H1 (cell line): ENCODE measurements at regions not wholly inside any gene's neighbourhood (a gene's known extent, or its start where the extent isn't known, plus 50 kb on each side); places are given as distances from the start of the nearest gene placed in this dataset.

Source experiments
- CTCF ChIA-PET: fragments of 300-600 bp; sonication (Branson Sonifier 250); formaldehyde crosslinking; loops from one replicate; lab custom pipeline; 2021; ENCODE audit not compliant: partially characterized antibody; lab: Charles Lee
- POLR2A ChIA-PET: fragments of 300-600 bp; sonication (Branson Sonifier 250); formaldehyde crosslinking; loops from one replicate; lab custom pipeline; 2021; ENCODE audit warnings: inconsistent platforms; ENCODE audit not compliant: partially characterized antibody; lab: Charles Lee
- DNase-seq, 2 experiments: peaks; one replicate each; pipeline versions ENCODE4 v3.0.0 to v3.0.0-alpha.2; 2010 to 2022; ENCODE audit warnings: low spot score in 2 of 2, low read depth in 1 of 2, mixed read lengths in 1 of 2
- FAIRE-seq: peaks from 2 replicates; lab custom pipeline; 2011; peaks lifted over from hg19 to GRCh38; lab: Jason Lieb, UNC
- H2AFZ ChIP-seq: 2 replicates; pipeline ENCODE4 v1.8.1; 2012; ENCODE audit warnings: low read length, inconsistent platforms
- H2AK5ac ChIP-seq: 2 replicates; pipeline ENCODE4 v1.6.1; 2013; ENCODE audit warnings: low read depth, low read length
- H2BK120ac ChIP-seq: replicated peaks from 2 replicates; pipeline ENCODE3; 2013; ENCODE audit warnings: low read depth, low read length, inconsistent platforms
- H2BK12ac ChIP-seq: 2 replicates; pipeline ENCODE4 v1.6.1; 2013; ENCODE audit warnings: low read depth, low read length
- H2BK15ac ChIP-seq: 2 replicates; pipeline ENCODE4 v1.6.1; 2013; ENCODE audit warnings: low read length
- H2BK20ac ChIP-seq: 2 replicates; pipeline ENCODE4 v1.6.1; 2013; ENCODE audit warnings: low read length
- H2BK5ac ChIP-seq: 2 replicates; pipeline ENCODE4 v1.6.1; 2013; ENCODE audit warnings: low read depth, low read length
- H3K14ac ChIP-seq: 2 replicates; pipeline ENCODE4 v1.6.1; 2013; ENCODE audit warnings: inconsistent platforms; ENCODE audit not compliant: insufficient read length
- H3K18ac ChIP-seq: 2 replicates; pipeline ENCODE4 v1.6.1; 2013; ENCODE audit warnings: low read length; ENCODE audit errors: extremely low read depth
- H3K23ac ChIP-seq: 2 replicates; pipeline ENCODE4 v1.6.1; 2013; ENCODE audit warnings: inconsistent platforms; ENCODE audit not compliant: insufficient read length
- H3K23me2 ChIP-seq: 2 replicates; pipeline ENCODE4 v1.6.1; 2013; ENCODE audit warnings: low read depth, low read length
- H3K27ac ChIP-seq: 2 replicates; pipeline ENCODE4 v1.6.1; 2011; ENCODE audit warnings: low read depth, low read length, inconsistent platforms
- H3K27me3 ChIP-seq, 4 experiments: replicated peaks in 1 of 4; 1 replicate in 1 of 4; 2 replicates in 3 of 4; pipeline versions ENCODE4 v1.6.1 to v1.8.1; 2011 to 2013; ENCODE audit warnings: low read length in 3 of 4, mild to moderate bottlenecking in 3 of 4, inconsistent platforms in 2 of 4, mixed read lengths in 2 of 4, moderate library complexity in 1 of 4; ENCODE audit not compliant: control insufficient read depth in 3 of 4, insufficient read depth in 3 of 4; ENCODE audit errors: extremely low read depth in 1 of 4
- H3K36me3 ChIP-seq, 4 experiments: 2 replicates each; pipeline versions ENCODE4 v1.6.1 to v1.8.1; 2011 to 2013; ENCODE audit warnings: mild to moderate bottlenecking in 4 of 4, low read length in 3 of 4, moderate library complexity in 2 of 4, control low read depth in 1 of 4, inconsistent platforms in 1 of 4; ENCODE audit not compliant: insufficient read depth in 4 of 4, control insufficient read depth in 2 of 4
- H3K4ac ChIP-seq: replicated peaks from 2 replicates; pipeline ENCODE3; 2013; ENCODE audit warnings: low read length, low read depth, mixed read lengths, inconsistent platforms; ENCODE audit not compliant: insufficient read length
- H3K4me1 ChIP-seq, 4 experiments: replicated peaks in 1 of 4; 1 replicate in 1 of 4; 2 replicates in 3 of 4; pipeline versions ENCODE4 v1.6.1 to v1.8.1; 2011 to 2013; ENCODE audit warnings: low read length in 3 of 4, inconsistent platforms in 2 of 4, mixed read lengths in 1 of 4; ENCODE audit not compliant: insufficient read depth in 4 of 4, control insufficient read depth in 3 of 4
- H3K4me2 ChIP-seq, 2 experiments: 2 replicates each; pipeline versions ENCODE4 v1.6.1 to v1.8.1; 2011 to 2013; ENCODE audit warnings: low read depth in 2 of 2, low read length in 2 of 2, control low read depth in 1 of 2, inconsistent platforms in 1 of 2, mild to moderate bottlenecking in 1 of 2; ENCODE audit not compliant: insufficient read depth in 1 of 2
- H3K4me3 ChIP-seq, 4 experiments: fragments of 200-600, 300-600 bp in 1 of 4; sonication (generic), shearing (Covaris generic), sonication (Bioruptor Twin) in 1 of 4; 2 replicates each; pipeline versions ENCODE4 v1.5.1 to v1.8.1; 2011 to 2016; ENCODE audit warnings: low read length in 4 of 4, low read depth in 3 of 4, control low read depth in 2 of 4, inconsistent platforms in 2 of 4, mild to moderate bottlenecking in 2 of 4, mixed read lengths in 1 of 4, moderate library complexity in 1 of 4; ENCODE audit not compliant: insufficient read depth in 2 of 4; ENCODE audit errors: extremely low read depth in 1 of 4
- H3K56ac ChIP-seq: replicated peaks from 2 replicates; pipeline ENCODE3; 2013; ENCODE audit warnings: low read depth, mild to moderate bottlenecking, mixed read lengths, low read length, inconsistent platforms; ENCODE audit not compliant: insufficient read length
- H3K79me1 ChIP-seq: 2 replicates; pipeline ENCODE4 v1.6.1; 2013; ENCODE audit warnings: low read depth, low read length, control low read depth
- H3K79me2 ChIP-seq, 2 experiments: 2 replicates each; pipeline versions ENCODE4 v1.6.1 to v1.8.1; 2012 to 2013; ENCODE audit warnings: low read length in 2 of 2, mild to moderate bottlenecking in 2 of 2, inconsistent platforms in 1 of 2; ENCODE audit not compliant: insufficient read depth in 2 of 2, control insufficient read depth in 1 of 2
- H3K9ac ChIP-seq, 4 experiments: replicated peaks in 1 of 4; 1 replicate in 1 of 4; 2 replicates in 3 of 4; pipeline versions ENCODE4 v1.6.1 to v1.8.1; 2011 to 2013; ENCODE audit warnings: low read depth in 3 of 4, low read length in 3 of 4, control low read depth in 2 of 4, mild to moderate bottlenecking in 2 of 4, moderate library complexity in 2 of 4, inconsistent platforms in 1 of 4; ENCODE audit errors: extremely low read depth in 1 of 4
- H3K9me3 ChIP-seq, 2 experiments: 2 replicates each; pipeline versions ENCODE4 v1.6.1 to v1.8.1; 2012 to 2013; ENCODE audit warnings: mild to moderate bottlenecking in 2 of 2, moderate library complexity in 2 of 2, control low read depth in 1 of 2, inconsistent platforms in 1 of 2, low read depth in 1 of 2, low read length in 1 of 2, mixed read lengths in 1 of 2; ENCODE audit not compliant: insufficient read depth in 2 of 2
- H4K20me1 ChIP-seq, 2 experiments: replicated peaks in 1 of 2; 2 replicates each; pipeline versions ENCODE3 to v1.8.1; 2011 to 2013; ENCODE audit warnings: inconsistent platforms in 2 of 2, low read length in 2 of 2, mild to moderate bottlenecking in 1 of 2; ENCODE audit not compliant: insufficient read depth in 2 of 2, control insufficient read depth in 1 of 2
- H4K5ac ChIP-seq: 2 replicates; pipeline ENCODE4 v1.6.1; 2013; ENCODE audit warnings: low read length, low read depth, mixed read lengths, inconsistent platforms; ENCODE audit not compliant: insufficient read length
- H4K8ac ChIP-seq: 2 replicates; pipeline ENCODE4 v1.8.0; 2013; ENCODE audit warnings: mild to moderate bottlenecking, moderate library complexity, low read length, inconsistent platforms; ENCODE audit not compliant: insufficient read depth; ENCODE audit errors: extremely low read depth
- H4K91ac ChIP-seq: replicated peaks from 2 replicates; pipeline ENCODE3; 2013; ENCODE audit warnings: low read length, mixed read lengths, inconsistent platforms; ENCODE audit not compliant: insufficient read length
- CBX8 ChIP-seq: fragments of 300-800, 300-1000 bp; sonication (generic); IDR thresholded peaks from 2 replicates; pipeline ENCODE4 v1.7.1; 2016; ENCODE audit warnings: low read depth, low read length, borderline replicate concordance
- CEBPB ChIP-seq: IDR thresholded peaks from 2 replicates; pipeline ENCODE4 v1.6.1; 2012; ENCODE audit warnings: low read depth, low read length
- GTF2F1 ChIP-seq: IDR thresholded peaks from 2 replicates; pipeline ENCODE4 v1.6.1; 2012; ENCODE audit warnings: low read depth, low read length, improper control_type of control experiment, borderline replicate concordance
- KDM1A ChIP-seq: fragments of 200-600, 300-600 bp; sonication (generic); IDR thresholded peaks from 2 replicates; pipeline ENCODE4 v1.7.1; 2016; ENCODE audit warnings: mild to moderate bottlenecking, low read length, borderline replicate concordance
- MAFK ChIP-seq: IDR thresholded peaks from 2 replicates; pipeline ENCODE4 v1.6.1; 2012; ENCODE audit warnings: low read depth, mild to moderate bottlenecking, improper control_type of control experiment, low read length
- SIN3A ChIP-seq, 2 experiments: IDR thresholded peaks in 1 of 2; conservative IDR thresholded peaks in 1 of 2; 2 replicates each; pipeline ENCODE4 v1.6.1; 2011 to 2012; ENCODE audit warnings: low read length in 2 of 2, improper control_type of control experiment in 1 of 2, low read depth in 1 of 2, mild to moderate bottlenecking in 1 of 2
- TEAD4 ChIP-seq: IDR thresholded peaks from 2 replicates; pipeline ENCODE4 v1.6.1; 2012; ENCODE audit warnings: low read depth, low read length, inconsistent platforms, mixed read lengths
- WGBS, 2 experiments: shearing (Covaris generic) in 1 of 2; methylation state at CpG; one replicate each; pipeline versions ENCODE4 v1.1.6 to v1.1.7; 2013 to 2015; ENCODE audit warnings: low lambda C conversion rate in 2 of 2, mixed read lengths in 2 of 2, inconsistent platforms in 1 of 2, low coverage in 1 of 2, missing lambda C conversion rate in 1 of 2; ENCODE audit not compliant: insufficient replicate concordance in 2 of 2, insufficient coverage in 1 of 2, insufficient read length in 1 of 2; ENCODE audit errors: extremely low coverage in 1 of 2, missing lambda C conversion rate in 1 of 2; 5-methylcytosine and 5-hydroxymethylcytosine counted together

DNA sequence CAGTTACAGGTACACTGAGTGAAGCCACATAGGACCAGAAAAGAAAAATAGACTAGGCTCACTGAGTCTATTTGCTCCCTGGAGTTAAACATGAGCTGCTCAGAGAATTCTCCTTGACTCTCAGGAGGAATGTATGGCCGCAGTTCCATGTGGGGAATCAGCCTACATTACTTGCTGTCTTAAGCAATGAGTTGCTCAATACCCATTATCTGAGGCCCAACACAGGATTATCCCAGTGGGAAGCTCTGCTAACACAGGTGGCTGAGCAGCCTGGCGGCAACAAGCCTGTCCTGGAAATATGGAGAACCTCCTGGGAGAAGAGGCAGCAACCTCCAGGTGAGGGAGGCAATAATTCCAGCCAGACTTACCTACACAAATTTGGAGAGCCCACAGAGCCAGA, 177.5 kb upstream of the NREP start:
- Histone ChIP-seq H2BK5ac (no peak overlapping the region), H3K14ac (no peak overlapping the region), H3K79me1 (no peaks in the 10 kb centered on the region), H3K23ac (no peak overlapping the region)
- TF ChIP-seq TEAD4 (no peak), KDM1A (no peak), SIN3A (conservative IDR thresholded peaks at IDR 0.05 in 1 of 2, IDR thresholded peaks at IDR 0.05 in 1 of 2; ENCODE audit: low read depth in 1 of 2, low read length in 2 of 2) (no peak), GTF2F1 (no peak), CBX8 (no peak), MAFK (no peak), CEBPB (peak; percentile 86)
- TF ChIP-seq, all 59 proteins: peak for 1
- H2BK20ac ChIP-seq: no peak overlapping the region
- H3K9ac ChIP-seq: no peak overlapping the region
- no peaks in the 10 kb centered on the region for H3K36me3 ChIP-seq
- no peak overlapping the region for H2BK12ac ChIP-seq
- H3K4me3 ChIP-seq: no peak overlapping the region
- no peak overlapping the region for H2BK120ac ChIP-seq
- FAIRE-seq (no peak), DNase-seq (no peak)
- no peak overlapping the region for H4K8ac ChIP-seq
- no peaks in the 10 kb centered on the region for H3K27me3 ChIP-seq
- H3K23me2 ChIP-seq: no peaks in the 10 kb centered on the region
- no peak overlapping the region for H3K4ac ChIP-seq
- no peak overlapping the region for H3K56ac ChIP-seq
- no peaks in the 10 kb centered on the region for H4K20me1 ChIP-seq
- H3K9me3 ChIP-seq: no peaks in the 10 kb centered on the region
- WGBS, 2 experiments: 69% methylated on average over 2 of the region's 2 CpGs; no CpG with 5 or more reads in 1 of the 2 experiments
- no peak overlapping the region for H4K5ac ChIP-seq
- ChIA-PET CTCF (interaction anchor here (0.9 to 1.8 kb wide), 3 partner anchors 11 to 403 kb away, joined by 4 to 5 read pairs (median 4); no protein-coding TSS in a partner anchor), POLR2A (no interaction called here)
- H3K4me1 ChIP-seq: no peaks in the 10 kb centered on the region
- H3K18ac ChIP-seq: no peak overlapping the region
- H2AFZ ChIP-seq: peak overlapping the region; percentile 11; the same call in 1 of the 2 replicates
- no peak overlapping the region for H4K91ac ChIP-seq
- H2BK15ac ChIP-seq: no peak overlapping the region
- no peaks in the 10 kb centered on the region for H3K79me2 ChIP-seq
- H3K27ac ChIP-seq: no peak overlapping the region
- H2AK5ac ChIP-seq: no peak overlapping the region
- no peak overlapping the region for H3K4me2 ChIP-seq
